NCI-H2029 treated with DMSO at 0.1 percent for 48 hours (cell line): ENCODE measurements at regions not wholly inside any gene's neighbourhood (a gene's known extent, or its start where the extent isn't known, plus 50 kb on each side); places are given as distances from the start of the nearest gene placed in this dataset.

Experiments used
- DNase-seq: peaks from one replicate; lab custom pipeline; 2025; lab: John Stamatoyannopoulos, UW

DNA sequence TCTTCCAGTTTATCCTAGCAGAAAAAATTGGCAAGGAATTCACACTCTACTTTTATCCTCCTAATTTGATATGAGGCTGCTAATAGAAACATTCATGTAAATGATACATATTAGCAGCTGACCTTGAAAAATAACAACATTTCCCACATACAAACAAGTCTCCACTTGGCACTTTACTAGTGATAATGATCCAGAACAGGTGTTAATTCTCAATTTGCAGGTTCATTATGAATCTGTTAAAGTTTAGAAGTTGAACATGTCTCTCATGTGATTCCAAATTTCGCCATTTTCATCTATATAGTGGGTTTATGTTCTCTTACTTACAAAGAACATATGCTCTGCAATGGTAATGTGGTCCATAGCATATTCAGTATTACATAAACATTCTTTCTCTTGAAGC, 1396.8 kb upstream of the LRRTM3 start:
- no peak for DNase-seq

DNA sequence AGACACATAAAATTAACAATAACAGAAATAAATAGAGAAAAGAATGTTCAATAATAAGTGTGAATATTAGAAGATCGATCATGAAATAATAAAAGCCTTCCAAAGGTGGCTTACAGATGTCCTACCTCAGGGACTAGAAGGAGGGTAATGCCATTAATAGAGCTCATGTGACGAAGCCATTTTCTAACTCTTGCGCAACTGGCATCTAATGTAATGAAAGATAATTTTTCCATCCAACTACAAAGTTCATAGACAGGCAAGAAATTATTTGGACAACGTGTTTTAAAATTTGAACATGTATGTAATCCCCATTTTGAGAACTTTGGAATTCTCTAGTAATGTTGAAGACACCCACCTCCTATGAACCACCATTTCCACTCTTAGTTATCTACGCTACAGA, 1394.3 kb upstream of the LRRTM3 start:
- DNase-seq = no peak

DNA sequence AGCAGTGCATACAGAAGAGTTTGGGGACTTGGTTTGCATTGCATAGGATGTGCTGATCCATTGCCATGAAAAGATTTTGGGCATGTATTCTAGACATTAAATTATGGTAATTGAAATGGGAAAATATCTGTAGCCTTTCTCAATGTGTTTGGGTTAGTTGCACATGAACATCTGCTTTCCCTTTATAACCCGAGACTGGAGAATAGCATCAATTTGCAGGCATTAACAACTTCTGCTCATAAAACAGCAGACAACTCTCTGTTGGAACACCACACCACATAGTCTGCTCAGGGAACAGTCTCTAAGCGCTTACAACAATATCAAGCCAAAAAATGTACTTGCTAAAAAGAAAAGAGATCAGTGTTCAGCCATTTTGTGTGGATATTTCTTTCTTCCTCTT, 1391.1 kb upstream of the LRRTM3 start:
- no peak for DNase-seq

DNA sequence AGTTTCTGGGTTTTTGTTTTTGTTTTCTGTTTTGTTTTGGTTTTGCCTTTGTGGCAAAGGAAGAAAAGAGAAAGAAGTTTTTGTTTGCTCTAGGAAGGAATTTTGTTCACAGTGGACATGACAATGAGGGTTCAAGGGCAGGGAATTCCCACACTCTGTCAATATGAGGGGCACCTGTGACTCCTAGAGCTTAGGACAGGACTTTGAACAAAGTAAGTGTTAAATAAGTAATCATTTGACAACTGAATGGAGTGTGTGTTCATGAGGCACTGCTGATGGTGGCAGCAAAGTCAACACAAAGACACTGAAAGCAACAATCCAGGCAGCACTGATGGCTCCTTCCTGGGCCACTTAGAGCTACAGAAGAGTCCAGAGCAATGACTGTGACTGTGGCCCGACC, 1381.1 kb upstream of the LRRTM3 start:
- no peak for DNase-seq

DNA sequence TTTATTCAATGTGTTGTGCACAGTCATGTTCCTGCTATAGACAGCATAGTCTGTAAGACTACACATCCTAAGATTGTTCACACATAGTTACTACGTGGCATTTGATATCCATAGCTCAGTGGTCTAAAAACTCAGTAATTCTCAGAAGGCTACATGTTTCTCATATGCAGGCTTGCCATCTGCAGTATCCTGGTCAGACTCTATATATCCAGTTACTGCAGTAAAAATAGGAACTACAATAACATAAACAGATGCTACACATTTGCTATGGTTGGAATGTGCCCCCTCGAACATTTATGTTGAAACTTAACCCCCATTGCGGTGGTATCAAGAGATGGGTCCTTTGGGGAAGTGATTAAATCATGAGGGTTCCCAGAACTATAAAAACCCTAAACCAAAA, 1377.8 kb upstream of the LRRTM3 start:
- no peak for DNase-seq

DNA sequence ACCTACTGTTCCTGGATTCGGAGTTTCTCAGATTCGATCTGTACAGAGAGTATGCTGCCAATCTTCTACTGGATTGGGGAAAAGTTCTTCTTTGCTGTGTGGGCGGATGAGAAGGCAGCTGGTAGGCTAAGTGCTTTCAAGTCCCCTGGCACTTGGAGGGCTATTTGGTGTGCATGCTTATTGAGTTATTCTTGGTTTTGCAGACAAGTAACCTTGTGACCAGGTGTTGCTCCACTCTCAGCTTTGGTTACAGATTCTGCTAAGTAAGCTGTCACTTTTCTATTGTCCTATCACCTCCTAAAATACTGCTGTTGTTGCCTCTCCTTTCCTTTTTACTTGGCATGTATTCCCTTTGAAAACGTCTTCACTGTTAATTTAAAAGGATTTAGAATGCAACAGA, 1375.1 kb upstream of the LRRTM3 start:
- no peak for DNase-seq

DNA sequence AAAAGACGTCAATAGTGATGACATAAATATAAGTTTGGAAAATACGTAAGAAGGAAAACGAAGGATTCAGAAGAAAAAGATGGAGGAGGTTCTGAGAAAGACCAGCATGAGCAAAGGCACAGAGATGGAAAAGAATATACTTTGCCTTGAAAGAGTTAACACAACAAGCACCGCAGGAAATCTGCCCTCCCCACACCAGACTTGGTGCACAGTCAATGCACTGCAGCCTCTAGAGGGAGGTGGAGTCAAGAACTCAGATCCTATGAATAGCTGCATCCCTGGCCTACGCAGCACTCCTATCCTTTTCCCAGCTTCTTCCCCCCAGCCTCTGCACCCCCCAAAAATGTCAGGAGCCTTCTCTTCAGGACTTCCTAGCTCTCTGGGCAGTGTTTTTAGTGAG, 1370.6 kb upstream of the LRRTM3 start:
- no peak for DNase-seq

DNA sequence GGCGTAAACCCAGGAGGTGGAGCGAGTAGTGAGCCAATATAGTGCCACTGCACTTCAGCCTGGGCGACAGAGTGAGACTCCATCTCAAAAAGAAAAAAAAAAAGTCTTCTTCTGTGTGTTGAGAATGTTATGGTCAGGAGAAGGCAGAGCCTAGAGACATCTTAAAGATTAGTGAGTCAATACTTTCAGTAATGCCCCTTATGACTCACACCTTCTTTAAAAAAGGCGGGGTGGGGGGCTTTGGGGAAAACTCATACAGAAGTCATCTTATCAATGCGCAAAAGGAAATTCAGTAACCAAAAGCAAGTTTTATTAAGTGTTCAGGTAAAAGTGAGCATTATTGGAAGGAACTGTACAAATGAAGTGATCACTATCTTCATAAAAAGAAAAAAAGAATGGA, 1369.8 kb upstream of the LRRTM3 start:
- no peak for DNase-seq

DNA sequence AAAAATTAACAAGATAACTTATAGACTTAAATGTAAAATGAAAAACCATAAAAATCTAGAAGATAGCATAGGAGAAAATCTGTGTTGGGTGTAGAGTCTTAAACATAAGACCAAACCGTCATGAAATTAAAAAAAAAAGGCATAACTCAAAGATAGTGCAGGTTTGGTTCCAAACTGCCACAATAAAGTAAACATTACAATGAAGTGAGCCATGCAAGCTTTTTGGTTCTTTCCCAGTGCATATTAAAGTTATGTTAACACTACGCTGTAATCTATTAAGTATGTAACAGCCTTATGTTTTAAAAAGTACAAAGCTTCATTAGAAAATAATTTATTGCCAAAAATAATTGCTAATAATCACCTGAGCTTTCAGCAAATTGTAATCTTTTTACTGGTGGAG, 1366.5 kb upstream of the LRRTM3 start:
- DNase-seq = no peak

DNA sequence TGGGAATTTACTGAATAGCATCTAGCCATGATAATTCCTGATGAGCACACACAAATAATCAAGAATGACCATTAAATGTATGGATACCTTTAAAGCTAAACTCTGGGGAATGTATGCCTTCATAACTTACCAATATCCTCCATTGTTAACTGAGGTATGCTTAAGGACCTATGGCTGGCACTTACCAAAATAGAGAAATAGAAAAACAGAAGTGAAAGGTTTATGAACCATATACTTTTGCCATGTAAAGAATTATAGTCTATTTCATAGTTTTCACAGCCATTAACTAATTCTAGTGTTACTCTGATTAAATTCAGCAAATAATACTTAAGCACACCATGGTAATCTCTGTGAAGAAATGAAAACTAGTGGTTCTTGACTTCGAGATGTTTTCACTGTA, 1360.6 kb upstream of the LRRTM3 start:
- no peak for DNase-seq

DNA sequence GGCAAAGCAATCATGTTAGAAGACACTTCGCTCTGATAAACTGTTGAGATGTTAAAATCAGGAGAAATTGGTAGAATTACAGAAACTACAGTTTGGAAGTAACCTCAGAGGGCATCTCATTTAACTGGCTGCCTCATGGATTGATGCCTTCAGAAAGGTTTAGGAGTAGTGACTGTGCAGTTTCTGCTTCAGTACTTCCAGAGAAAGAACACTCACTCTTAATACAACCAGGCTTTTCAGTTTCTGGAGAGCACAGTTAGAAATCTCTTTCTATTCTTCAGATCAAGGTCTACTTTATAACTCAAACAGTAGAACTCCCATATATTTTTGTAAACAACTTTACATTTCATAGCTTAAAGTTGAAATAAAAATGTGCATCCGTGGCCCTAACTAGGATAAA, 1358.9 kb upstream of the LRRTM3 start:
- DNase-seq = no peak

DNA sequence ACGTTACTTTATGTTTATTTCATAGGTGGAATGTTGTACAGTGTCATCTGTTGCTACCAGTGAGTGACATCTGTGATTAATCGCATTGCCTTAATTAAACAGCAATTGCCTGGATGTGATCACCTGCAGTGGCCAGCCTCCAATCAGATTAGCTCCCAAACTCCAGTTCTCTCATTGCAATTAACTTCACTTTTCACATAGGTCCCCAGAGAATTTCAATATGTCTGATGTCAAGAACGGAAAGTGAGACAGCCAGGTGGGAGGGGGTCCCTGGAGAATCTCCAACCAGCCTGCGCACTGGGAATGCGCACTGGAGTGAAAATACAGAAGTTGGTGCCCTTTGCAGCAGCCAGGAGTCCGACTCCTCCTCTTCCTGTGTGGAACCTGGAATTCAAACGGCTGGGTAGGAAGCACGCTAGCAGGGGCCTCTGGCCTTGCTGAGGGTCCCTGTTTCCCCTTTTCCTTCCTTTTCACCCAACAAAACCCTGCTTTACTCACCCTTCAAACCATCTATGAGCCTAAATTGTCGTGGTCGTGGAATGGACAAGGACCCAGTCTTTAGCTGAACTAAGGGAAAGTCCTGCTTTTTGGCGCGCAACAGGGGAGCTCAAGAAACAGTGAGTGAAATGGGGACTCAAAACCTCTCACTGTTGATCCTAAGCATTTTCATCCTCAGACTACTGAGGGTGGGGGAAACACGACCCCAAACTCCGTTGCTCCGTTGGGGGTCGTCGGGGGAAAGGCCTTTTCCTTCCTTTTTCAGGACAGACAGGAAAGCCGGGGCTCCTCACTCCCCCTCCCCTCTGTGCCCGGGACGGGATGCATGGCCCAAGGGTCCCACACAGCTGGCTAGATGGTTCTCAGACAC, 1355.5 kb upstream of the LRRTM3 start:
- no peak for DNase-seq

DNA sequence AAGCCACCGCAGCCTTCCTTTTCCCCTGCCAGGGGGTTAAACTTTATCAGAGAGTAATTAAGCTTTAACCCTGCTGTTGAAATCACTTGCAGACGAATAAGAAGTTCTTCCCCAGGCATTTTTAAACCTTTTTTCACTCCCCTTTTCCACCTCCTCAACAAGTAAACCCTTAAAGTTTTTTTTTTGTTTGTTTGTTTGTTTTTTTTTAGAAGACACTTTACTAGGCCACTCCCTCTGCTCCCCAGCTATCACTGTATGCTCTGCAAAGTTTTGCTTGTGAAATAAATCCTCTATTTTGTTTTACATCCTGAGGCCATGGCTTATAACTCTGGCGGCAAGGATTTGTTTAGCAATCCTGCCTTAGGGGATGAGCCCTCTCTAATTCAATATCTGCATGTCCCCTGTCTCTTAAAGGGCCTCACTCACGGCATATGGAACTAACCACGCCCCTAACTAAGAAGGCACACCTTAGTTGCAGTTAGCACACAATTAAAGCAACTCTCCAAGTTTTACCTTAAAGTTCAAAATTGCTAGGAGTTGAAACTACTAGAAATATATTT, 1354.7 kb upstream of the LRRTM3 start:
- no peak for DNase-seq

DNA sequence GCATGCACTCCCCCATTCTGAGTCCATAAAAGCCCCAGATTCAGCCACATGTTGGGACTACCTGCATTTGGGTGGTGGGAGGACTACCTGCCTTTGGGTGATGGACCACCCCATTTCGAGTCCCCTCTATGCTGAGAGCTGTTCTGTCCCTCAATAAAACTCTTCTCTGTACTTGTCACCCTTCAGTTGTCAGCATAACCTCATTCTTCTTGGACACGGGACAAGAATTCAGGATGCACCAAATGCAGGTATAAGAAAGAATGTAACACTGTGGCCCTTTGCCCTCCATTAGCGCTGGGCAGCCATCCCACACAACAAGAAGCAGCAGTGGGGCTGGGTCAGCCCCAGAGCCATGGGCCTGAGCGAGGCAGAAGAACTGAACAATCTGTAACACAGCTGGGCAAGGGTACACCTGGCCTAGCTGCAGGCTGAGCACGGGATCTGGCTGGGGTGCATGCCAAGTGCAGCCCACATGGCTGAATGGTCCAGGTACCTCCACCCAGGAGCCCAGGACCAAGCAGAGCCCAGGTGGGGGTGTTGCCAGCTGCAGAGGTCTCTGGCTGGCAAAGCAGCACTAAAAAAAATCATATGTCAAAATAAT, 1344.3 kb upstream of the LRRTM3 start:
- no peak for DNase-seq

DNA sequence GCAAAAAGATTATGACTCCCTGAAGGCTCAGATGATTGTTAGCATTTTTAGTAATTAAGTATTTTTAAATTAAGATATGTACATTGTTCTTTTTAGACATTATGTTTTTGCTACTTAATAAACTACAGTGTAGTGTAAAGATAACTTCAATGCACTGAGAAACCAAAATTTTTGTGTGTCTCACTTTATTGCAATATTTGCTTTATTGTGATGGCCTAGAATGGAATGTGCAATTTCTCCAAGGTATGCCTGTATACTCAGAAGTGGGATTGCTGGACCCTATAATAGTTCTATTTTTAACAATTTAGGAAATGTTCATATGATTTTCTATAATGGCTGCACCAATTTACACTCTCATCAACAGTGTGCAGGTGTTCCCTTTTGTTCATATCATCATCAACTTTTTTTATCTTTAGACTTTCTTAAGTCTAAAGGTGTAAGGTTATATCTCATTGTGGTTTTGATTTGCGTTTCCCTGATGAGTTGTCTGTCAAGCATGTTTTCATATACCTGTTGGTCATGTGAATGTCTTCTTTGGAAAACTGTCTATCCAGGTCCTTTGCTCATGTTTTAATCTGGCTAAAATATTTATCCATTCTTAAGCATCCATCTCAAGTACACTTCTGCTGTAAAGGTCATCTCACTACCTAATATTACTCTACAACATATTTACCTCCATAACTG, 1323.5 kb upstream of the LRRTM3 start:
- DNase-seq = no peak

DNA sequence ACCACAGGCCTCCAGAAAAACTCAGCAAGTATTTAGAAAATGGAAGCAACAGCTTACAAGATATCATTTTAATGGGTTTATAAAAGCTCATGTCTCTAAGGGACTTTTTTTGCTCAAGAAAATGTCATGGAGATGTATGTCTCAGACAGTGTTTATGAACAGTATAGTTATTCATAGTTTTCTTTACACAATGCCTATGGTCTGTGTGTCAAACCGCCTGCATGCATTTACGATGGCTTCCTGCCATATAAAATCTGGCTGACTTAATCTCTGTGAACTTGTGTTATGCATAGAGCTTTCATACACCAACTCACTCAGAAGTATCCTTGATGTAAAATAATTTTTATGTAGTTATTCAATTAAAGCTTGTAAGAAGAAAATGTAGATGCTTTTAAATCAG, 1314.2 kb upstream of the LRRTM3 start:
- DNase-seq = no peak

DNA sequence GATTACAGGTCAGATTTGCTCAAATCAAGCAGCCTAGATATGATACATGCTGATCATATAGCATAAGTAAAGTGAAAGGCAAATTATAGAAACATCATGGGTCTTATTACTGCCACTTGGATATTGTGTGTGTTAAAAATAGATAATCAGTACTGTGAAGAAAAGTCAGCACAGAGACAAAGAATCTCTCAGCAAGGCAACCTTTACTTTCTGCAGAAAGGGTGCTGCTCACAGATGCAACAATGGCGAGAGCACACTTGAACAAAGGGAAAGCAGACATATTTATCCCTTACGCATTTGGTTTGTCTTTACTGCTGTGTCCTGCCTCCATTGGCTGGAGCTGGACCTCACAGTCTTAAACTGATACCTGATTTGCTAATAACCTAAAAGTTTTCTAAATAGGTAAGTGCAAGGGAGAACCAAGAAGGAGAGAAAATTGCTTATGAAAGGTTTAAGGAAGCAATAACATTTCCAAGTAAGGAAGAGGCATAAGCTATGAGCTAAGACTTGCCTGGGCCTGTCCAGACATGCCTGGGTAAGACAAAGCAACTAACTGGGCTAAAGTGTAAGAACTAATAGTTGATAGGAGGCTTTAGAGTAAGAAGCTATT, 1310.8 kb upstream of the LRRTM3 start:
- DNase-seq = no peak

DNA sequence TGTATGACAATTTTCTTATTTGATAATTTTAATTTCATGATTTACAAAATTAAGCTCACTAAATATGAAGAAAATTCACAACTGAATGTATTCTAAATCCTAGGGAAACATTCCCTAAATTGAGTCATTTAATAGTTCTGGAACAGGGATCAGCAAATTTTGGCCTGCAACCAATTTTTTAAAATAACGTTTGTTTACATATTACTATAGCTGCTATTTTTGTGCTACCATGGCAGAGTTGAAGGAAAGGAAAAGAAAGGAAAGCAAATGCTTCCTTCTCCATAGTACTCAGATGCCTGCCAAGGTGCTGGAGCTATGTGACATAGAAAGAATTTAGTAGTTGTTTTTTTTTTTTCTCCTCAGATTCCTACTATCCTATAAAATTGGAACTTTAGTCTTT, 1307.7 kb upstream of the LRRTM3 start:
- DNase-seq = no peak

DNA sequence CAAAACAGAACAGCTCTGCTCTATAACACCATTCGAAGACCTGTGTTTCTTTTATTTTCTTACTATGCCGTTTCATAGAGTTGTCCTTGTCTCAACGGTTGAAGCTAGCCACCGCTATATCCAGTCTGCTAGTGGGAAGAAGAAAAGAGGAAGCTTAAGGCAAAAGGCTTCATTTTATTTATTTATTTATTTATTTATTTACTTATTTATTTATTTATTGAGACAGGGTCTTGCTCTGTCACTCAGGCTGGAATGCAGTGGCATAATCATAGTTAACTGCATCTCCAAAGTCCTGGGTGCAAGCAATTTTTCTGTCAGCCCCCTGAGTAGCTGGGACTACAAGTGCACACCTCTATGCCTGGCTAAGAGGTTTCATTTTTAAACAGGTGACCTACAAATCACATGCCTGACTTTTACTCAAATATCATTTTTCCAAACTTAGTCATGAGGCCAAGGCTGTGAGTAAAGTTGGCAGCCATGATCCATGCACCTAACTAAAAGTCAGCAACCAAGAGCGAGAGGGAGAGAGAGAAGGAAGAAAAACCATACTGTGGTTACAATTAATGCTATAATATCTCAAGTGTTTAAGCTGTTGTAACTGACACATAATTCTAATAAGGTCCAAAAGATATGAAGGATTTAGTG, 1305.3 kb upstream of the LRRTM3 start:
- no peak for DNase-seq

DNA sequence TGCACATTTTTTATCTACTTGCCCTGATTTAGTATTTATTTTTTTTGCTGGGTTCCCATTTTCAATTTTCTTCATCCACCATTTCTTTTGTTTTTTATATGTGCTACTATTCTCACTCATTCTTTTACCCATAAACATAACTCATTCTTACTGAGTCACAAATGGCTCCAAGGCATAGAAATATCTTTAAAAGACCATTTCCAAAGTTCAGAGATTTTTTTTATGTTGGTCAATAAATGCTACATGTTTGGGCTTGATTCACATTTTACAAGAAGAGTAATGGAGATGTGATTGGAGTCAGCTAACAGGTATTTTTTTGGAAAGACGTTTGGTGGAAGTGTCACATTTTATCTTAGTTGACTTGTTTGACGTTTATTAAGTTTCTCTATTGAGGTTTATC, 1303.2 kb upstream of the LRRTM3 start:
- DNase-seq = no peak

DNA sequence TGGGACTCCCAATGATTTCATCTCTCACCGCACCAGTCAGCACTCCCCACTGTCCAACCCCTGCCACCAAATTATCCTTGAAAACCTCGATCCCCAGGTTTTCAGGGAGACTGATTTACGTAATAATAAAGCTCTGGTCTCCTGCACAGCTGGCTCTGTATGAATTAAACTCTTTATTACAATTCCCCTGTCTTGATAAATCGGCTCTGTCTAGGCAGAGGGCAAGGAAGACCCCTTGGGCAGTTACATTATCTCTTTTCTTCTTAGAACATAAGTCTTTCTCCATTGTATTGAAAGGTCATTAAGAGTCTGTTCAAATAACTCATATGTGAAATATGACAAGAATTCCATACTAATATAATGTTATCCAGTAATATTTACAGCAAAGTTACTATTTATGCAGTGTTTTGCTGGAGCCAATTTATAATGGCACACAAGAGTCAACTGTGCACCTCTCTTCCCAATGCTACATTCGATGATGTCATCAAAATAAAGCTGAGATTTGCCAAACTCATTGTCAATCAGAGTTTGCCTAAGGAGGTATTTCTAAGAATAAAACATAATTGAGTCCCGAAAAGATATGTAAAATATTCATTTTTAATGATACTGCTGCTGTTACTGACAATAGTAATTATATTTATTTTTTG, 1297.2 kb upstream of the LRRTM3 start:
- DNase-seq = no peak

DNA sequence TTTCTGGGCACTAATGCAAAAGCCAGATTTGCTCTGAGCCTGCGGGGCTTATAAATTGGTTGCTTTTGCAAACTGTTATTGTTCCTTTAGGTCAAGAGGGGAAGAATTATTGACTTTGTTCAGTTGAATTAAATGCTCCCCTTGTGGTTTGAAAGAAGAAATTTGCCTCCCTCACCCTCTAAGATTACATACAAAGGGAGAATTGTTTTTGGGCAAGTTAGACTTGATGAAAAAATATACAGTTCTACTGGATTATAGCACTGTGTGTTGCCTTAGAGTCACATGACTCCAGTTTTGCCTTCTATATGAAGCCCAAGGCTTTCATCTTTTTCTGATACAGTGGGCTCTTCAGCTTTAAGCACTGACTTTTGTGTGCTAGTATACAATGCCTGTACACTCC, 1265.8 kb upstream of the LRRTM3 start:
- no peak for DNase-seq
